Ascending aorta (tissue), 2 donors: ENCODE measurements at regions not wholly inside any gene's neighbourhood (a gene's known extent, or its start where the extent isn't known, plus 50 kb on each side); places are given as distances from the start of the nearest gene placed in this dataset.

ENCODE experiments used
- DNase-seq, 2 donors: peaks; one replicate each; pipeline ENCODE4 v3.0.0-alpha.2; 2019; ENCODE audit warnings: low spot score in 2 of 2
- H3K27ac ChIP-seq, 2 donors: fragments of 200-600 bp; sonication (generic); one replicate each; pipeline ENCODE4 v1.5.1; 2016 to 2017; ENCODE audit warnings: mild to moderate bottlenecking in 1 of 2
- H3K27me3 ChIP-seq: fragments of 200-600 bp; sonication (generic); one replicate; pipeline ENCODE4 v1.5.1; 2017
- H3K36me3 ChIP-seq, 2 donors: fragments of 200-600 bp; sonication (generic); one replicate each; pipeline ENCODE4 v1.5.1; 2016
- H3K4me1 ChIP-seq, 2 donors: fragments of 200-600 bp; sonication (generic); one replicate each; pipeline ENCODE4 v1.5.1; 2016 to 2017; ENCODE audit warnings: mild to moderate bottlenecking in 1 of 2
- H3K4me3 ChIP-seq, 2 donors: fragments of 200-600 bp; sonication (generic); one replicate each; pipeline ENCODE4 v1.5.1; 2016 to 2017; ENCODE audit warnings: mild to moderate bottlenecking in 1 of 2
- H3K9me3 ChIP-seq, 2 donors: fragments of 200-600 bp; sonication (generic); one replicate each; pipeline ENCODE4 v1.5.1; 2016
- intact Hi-C: fragments of 100-400 bp; cut with DNase I; formaldehyde crosslinking; loops from one replicate; pipeline ENCODE4 v1.15.1; 2023
- TF ChIP-seq, protein P1 (sequence below), 3 experiments: fragments of 200-600 bp in 2 of 3; fragments of 450-650 bp in 1 of 3; sonication (generic) in 2 of 3; IDR thresholded peaks; one replicate each; pipeline ENCODE4 v1.5.1; 2016 to 2019; ENCODE audit warnings: antibody characterized with exemption in 3 of 3, mild to moderate bottlenecking in 1 of 3, moderate library complexity in 1 of 3

DNA sequence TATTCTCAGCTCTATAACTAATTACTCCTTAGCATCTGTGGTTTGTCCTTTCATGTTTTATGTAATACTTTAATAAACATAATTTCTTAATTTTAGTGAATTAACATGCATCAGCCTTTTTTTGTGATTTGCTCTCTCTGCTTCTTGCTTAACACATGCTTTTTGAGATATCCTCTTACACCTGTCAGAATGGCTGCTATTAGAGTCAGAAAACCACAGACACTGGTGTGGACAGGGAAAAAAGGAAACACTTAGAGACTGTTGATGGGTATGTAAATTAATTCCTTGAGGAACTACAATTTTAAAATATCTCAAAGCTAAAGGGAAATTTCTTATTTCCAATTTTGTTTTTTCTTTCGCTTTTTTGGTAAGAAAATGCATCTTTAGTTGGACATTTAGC, 549.0 kb downstream of the ZNF804A start:
- intact Hi-C loops: no loop called here
- H3K36me3 ChIP-seq: no peaks in the 10 kb centered on the region
- H3K27me3 ChIP-seq: no peaks in the 10 kb centered on the region
- no peaks in the 10 kb centered on the region for H3K4me1 ChIP-seq
- H3K27ac ChIP-seq: no peak overlapping the region
- TF ChIP-seq, protein P1, sequence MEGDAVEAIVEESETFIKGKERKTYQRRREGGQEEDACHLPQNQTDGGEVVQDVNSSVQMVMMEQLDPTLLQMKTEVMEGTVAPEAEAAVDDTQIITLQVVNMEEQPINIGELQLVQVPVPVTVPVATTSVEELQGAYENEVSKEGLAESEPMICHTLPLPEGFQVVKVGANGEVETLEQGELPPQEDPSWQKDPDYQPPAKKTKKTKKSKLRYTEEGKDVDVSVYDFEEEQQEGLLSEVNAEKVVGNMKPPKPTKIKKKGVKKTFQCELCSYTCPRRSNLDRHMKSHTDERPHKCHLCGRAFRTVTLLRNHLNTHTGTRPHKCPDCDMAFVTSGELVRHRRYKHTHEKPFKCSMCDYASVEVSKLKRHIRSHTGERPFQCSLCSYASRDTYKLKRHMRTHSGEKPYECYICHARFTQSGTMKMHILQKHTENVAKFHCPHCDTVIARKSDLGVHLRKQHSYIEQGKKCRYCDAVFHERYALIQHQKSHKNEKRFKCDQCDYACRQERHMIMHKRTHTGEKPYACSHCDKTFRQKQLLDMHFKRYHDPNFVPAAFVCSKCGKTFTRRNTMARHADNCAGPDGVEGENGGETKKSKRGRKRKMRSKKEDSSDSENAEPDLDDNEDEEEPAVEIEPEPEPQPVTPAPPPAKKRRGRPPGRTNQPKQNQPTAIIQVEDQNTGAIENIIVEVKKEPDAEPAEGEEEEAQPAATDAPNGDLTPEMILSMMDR (IDR thresholded peaks at IDR 0.05): no peak
- no peaks in the 10 kb centered on the region for H3K9me3 ChIP-seq
- no peak overlapping the region for H3K4me3 ChIP-seq
- DNase-seq: no peak

DNA sequence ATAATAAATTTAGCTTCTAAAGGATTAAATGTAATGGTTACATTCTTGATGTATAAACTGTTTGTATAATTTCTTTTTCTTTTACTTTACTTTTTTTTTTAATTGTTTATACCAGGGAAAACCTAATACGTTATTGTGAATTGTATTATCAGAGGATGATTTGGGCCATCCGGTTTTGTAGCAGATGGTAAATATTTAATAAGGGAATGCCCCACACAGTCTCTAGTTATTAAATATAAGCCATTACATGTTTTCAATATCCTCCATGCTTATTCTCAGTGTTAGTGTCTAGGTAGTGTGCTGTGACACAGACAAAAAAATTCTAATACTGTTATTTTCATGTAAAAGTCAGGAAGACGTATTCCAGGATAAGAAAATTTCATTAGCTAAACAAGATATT, 553.9 kb downstream of the ZNF804A start:
- H3K27me3 ChIP-seq: no peaks in the 10 kb centered on the region
- intact Hi-C loops: no loop called here
- no peaks in the 10 kb centered on the region for H3K9me3 ChIP-seq

DNA sequence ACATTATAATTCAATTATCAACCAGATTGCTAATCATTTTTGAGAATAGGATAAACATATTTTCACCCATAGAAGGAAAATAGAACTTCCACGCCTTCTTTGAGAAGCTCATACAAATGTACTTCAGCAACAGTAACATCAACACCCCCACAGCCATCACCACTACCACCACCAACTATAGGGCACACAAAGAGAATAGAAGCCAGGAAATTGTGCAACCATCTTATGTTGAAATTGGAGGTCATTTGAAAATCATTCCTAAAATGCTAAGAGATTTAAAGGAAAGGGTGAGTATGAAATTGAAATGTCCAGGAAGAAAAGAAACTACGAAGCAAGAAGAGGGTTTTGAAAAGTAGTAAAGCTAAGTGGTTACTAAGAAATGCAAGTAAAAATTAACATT, 563.4 kb downstream of the ZNF804A start:
- TF ChIP-seq, protein P1 (IDR thresholded peaks at IDR 0.05): no peak
- intact Hi-C loops: no loop called here

More for the DNA sequence above, 553.9 kb downstream of the ZNF804A start:
- no peak for DNase-seq
- H3K36me3 ChIP-seq: no peaks in the 10 kb centered on the region
- TF ChIP-seq, protein P1 (IDR thresholded peaks at IDR 0.05): no peak
- H3K4me3 ChIP-seq: no peak overlapping the region
- H3K27ac ChIP-seq: no peak overlapping the region
- H3K4me1 ChIP-seq: no peaks in the 10 kb centered on the region

DNA sequence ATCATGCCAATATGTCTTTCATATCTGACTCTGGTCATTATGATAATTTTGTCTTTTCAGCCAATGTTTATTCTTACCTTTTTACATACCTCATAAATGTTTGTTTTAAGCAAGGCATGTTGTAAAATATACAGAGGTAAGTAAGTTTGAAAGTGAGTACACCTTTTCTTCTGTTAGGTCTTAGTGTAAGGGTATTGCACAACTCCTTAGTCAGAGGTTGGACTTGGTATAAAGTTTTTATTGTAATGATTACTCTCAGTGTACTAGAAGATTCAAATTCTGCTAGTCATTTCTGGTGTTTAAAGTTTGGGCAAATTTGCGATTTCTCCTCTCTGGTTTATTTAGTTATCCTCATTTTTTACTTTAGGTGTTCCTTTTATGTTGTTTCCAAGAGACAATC, 564.3 kb upstream of the FSIP2 start:
- intact Hi-C loops: no loop called here
- Histone ChIP-seq H3K4me1 (no peaks in the 10 kb centered on the region), H3K27ac (no peak overlapping the region), H3K4me3 (no peak overlapping the region), H3K27me3 (no peaks in the 10 kb centered on the region), H3K36me3 (no peaks in the 10 kb centered on the region), H3K9me3 (no peaks in the 10 kb centered on the region)
- no peak for DNase-seq
- TF ChIP-seq, protein P1 (IDR thresholded peaks at IDR 0.05): no peak

More for the DNA sequence above, 563.4 kb downstream of the ZNF804A start:
- H3K36me3 ChIP-seq: no peaks in the 10 kb centered on the region
- no peaks in the 10 kb centered on the region for H3K9me3 ChIP-seq
- H3K27ac ChIP-seq: no peak overlapping the region
- no peak for DNase-seq
- no peaks in the 10 kb centered on the region for H3K4me1 ChIP-seq
- no peaks in the 10 kb centered on the region for H3K27me3 ChIP-seq
- no peak overlapping the region for H3K4me3 ChIP-seq

DNA sequence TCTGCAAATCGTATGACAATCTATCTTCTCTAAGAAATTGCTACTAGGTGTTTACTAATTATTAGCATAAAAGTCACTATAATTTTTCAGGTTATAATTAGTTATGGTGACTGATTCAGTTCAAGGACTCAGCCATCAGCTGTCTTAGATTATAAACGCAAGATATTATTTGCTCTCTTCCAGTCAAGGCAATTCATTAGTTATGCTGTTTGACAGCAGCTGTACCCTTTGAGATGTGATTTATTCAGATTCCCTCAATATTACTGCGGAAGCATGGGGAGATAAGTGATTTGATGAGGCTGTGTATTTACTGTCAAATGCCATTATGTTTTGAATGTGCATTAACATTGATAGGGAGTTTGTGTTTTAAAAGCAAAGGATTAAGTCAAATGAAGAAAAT, 558.9 kb upstream of the FSIP2 start:
- no peak overlapping the region for H3K27ac ChIP-seq
- no peak for DNase-seq
- TF ChIP-seq, protein P1 (IDR thresholded peaks at IDR 0.05): no peak
- intact Hi-C loops: no loop called here
- no peaks in the 10 kb centered on the region for H3K9me3 ChIP-seq
- H3K4me3 ChIP-seq: no peak overlapping the region
- H3K36me3 ChIP-seq: no peaks in the 10 kb centered on the region
- no peaks in the 10 kb centered on the region for H3K27me3 ChIP-seq
- H3K4me1 ChIP-seq: no peaks in the 10 kb centered on the region

DNA sequence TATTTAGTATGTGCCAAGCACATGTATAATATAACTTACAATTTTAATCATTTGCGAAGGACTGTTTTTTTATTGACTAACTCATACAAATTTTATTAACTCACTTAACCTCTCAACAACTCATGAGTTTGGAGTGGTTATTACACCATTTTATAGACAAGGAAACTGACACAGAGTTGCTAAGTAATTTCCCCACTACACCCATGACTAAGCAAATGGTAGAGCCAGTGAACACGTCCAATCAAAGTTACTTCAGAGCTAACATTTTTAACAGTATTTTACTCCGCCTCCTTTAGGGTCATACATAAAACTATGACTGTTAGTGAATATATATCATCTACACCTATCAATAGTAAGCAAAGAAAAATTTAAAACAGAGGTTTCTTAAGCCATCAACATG, 556.7 kb upstream of the FSIP2 start:
- TF ChIP-seq, protein P1 (IDR thresholded peaks at IDR 0.05): no peak
- Histone ChIP-seq H3K27me3 (no peaks in the 10 kb centered on the region), H3K9me3 (no peaks in the 10 kb centered on the region), H3K4me1 (no peaks in the 10 kb centered on the region), H3K27ac (no peak overlapping the region), H3K36me3 (no peaks in the 10 kb centered on the region), H3K4me3 (no peak overlapping the region)
- intact Hi-C loops: no loop called here
- DNase-seq: no peak
